ENCODE measurements at regions not wholly inside any gene's neighbourhood (a gene's known extent, or its start where the extent isn't known, plus 50 kb on each side); places are given as distances from the start of the nearest gene placed in this dataset.

DNA sequence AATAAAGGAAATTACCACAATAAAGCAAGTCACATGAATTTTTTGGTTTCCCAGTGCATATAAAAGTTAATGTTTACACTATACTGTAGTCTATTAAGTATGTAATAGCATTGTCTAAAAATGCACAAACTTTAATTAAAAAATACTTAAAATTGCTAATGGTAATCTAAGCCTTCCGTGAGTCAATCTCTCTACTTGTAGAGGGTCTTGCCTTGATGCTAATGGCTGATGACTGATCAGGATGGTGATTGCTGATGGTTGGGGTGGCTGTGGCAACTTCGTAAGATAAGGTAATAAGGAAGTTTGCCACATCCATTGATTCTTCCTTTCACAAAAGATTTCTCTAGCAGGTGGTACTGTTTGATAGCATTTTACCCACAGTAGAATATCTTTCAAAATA is 466.6 kb upstream of the PROX1 start:
- H4K20me1 ChIP-seq (ENCODE audit: insufficient read depth) = no peaks in the 10 kb centered on the region
- no peaks in the 10 kb centered on the region for H3F3A ChIP-seq (ENCODE audit: insufficient read depth, low read length, poor library complexity, severe bottlenecking)
- no peak overlapping the region for H3K9ac ChIP-seq (ENCODE audit: low read length)
- H2AFZ ChIP-seq (ENCODE audit: low read depth, low read length) = no peak overlapping the region
- no peaks in the 10 kb centered on the region for H3K36me3 ChIP-seq (ENCODE audit: insufficient read depth, low read length)
- no peaks in the 10 kb centered on the region for H3K27me3 ChIP-seq (ENCODE audit: insufficient read depth, low read depth, low read length)
- no peaks in the 10 kb centered on the region for H3K9me3 ChIP-seq (ENCODE audit: low read length)
- H3K4me3 ChIP-seq (ENCODE audit: low read length) = no peak overlapping the region
- no peaks in the 10 kb centered on the region for H3K79me2 ChIP-seq (replicated peaks; ENCODE audit: insufficient read depth, low read length)
- no peak overlapping the region for H3K27ac ChIP-seq (ENCODE audit: low read length)
- no peak overlapping the region for H3K4me2 ChIP-seq (ENCODE audit: low read length)
- TF ChIP-seq EZH2 (IDR thresholded peaks at IDR 0.05; ENCODE audit: borderline replicate concordance, insufficient read depth, low read length, poor library complexity, severe bottlenecking) = no peak
- TF ChIP-seq MXI1 (conservative IDR thresholded peaks at IDR 0.05; ENCODE audit: poor library complexity, severe bottlenecking) = no peak
- TF ChIP-seq, protein P1, sequence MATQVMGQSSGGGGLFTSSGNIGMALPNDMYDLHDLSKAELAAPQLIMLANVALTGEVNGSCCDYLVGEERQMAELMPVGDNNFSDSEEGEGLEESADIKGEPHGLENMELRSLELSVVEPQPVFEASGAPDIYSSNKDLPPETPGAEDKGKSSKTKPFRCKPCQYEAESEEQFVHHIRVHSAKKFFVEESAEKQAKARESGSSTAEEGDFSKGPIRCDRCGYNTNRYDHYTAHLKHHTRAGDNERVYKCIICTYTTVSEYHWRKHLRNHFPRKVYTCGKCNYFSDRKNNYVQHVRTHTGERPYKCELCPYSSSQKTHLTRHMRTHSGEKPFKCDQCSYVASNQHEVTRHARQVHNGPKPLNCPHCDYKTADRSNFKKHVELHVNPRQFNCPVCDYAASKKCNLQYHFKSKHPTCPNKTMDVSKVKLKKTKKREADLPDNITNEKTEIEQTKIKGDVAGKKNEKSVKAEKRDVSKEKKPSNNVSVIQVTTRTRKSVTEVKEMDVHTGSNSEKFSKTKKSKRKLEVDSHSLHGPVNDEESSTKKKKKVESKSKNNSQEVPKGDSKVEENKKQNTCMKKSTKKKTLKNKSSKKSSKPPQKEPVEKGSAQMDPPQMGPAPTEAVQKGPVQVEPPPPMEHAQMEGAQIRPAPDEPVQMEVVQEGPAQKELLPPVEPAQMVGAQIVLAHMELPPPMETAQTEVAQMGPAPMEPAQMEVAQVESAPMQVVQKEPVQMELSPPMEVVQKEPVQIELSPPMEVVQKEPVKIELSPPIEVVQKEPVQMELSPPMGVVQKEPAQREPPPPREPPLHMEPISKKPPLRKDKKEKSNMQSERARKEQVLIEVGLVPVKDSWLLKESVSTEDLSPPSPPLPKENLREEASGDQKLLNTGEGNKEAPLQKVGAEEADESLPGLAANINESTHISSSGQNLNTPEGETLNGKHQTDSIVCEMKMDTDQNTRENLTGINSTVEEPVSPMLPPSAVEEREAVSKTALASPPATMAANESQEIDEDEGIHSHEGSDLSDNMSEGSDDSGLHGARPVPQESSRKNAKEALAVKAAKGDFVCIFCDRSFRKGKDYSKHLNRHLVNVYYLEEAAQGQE (IDR thresholded peaks at IDR 0.05; ENCODE audit: borderline replicate concordance) = no peak
- no peak for TF ChIP-seq EP300 (conservative IDR thresholded peaks at IDR 0.05; ENCODE audit: poor library complexity, severe bottlenecking)
- no peak for TF ChIP-seq TAF1 (IDR thresholded peaks at IDR 0.05; ENCODE audit: low read depth)
- TF ChIP-seq POLR2AphosphoS5 (IDR thresholded peaks at IDR 0.05) = no peak
- TF ChIP-seq CTCF (IDR thresholded peaks at IDR 0.05; ENCODE audit: poor library complexity, severe bottlenecking) = no peak
- no peak for TF ChIP-seq SMC3 (conservative IDR thresholded peaks at IDR 0.05; ENCODE audit: poor library complexity)
- no peaks in the 10 kb centered on the region for H3K9me2 ChIP-seq (ENCODE audit: insufficient read depth, low read length)

- Histone ChIP-seq H3K27me3 (ENCODE audit: insufficient read depth, low read depth, low read length) (no peaks in the 10 kb centered on the region), H3K79me2 (replicated peaks; ENCODE audit: insufficient read depth, low read length) (no peaks in the 10 kb centered on the region), H3K9me2 (ENCODE audit: insufficient read depth, low read length) (no peaks in the 10 kb centered on the region), H2AFZ (ENCODE audit: low read depth, low read length) (no peak overlapping the region), H3K27ac (ENCODE audit: low read length) (no peak overlapping the region), H3K4me3 (ENCODE audit: low read length) (no peak overlapping the region), H3K9me3 (ENCODE audit: low read length) (no peaks in the 10 kb centered on the region), H3F3A (ENCODE audit: insufficient read depth, low read length, poor library complexity, severe bottlenecking) (no peaks in the 10 kb centered on the region), H4K20me1 (ENCODE audit: insufficient read depth) (no peaks in the 10 kb centered on the region), H3K9ac (ENCODE audit: low read length) (no peak overlapping the region), H3K4me2 (ENCODE audit: low read length) (no peak overlapping the region), H3K36me3 (ENCODE audit: insufficient read depth, low read length) (no peaks in the 10 kb centered on the region)
- TF ChIP-seq, protein P1 (IDR thresholded peaks at IDR 0.05; ENCODE audit: borderline replicate concordance) = no peak
- no peak for TF ChIP-seq EP300 (conservative IDR thresholded peaks at IDR 0.05; ENCODE audit: poor library complexity, severe bottlenecking)
- TF ChIP-seq MXI1 (conservative IDR thresholded peaks at IDR 0.05; ENCODE audit: poor library complexity, severe bottlenecking) = no peak
- no peak for TF ChIP-seq EZH2 (IDR thresholded peaks at IDR 0.05; ENCODE audit: borderline replicate concordance, insufficient read depth, low read length, poor library complexity, severe bottlenecking)
- no peak for TF ChIP-seq TAF1 (IDR thresholded peaks at IDR 0.05; ENCODE audit: low read depth)
- no peak for TF ChIP-seq CTCF (IDR thresholded peaks at IDR 0.05; ENCODE audit: poor library complexity, severe bottlenecking)
- TF ChIP-seq RAD21 (conservative IDR thresholded peaks at IDR 0.05) = no peak
- no peak for TF ChIP-seq SMC3 (conservative IDR thresholded peaks at IDR 0.05; ENCODE audit: poor library complexity)
- no peak for TF ChIP-seq POLR2AphosphoS5 (IDR thresholded peaks at IDR 0.05)
Measured at GRCh38 chr1:213523781-213524398, 463.9 kb upstream of the PROX1 start.
